Aorta (tissue), 5 donors: ENCODE measurements at regions not wholly inside any gene's neighbourhood (a gene's known extent, or its start where the extent isn't known, plus 50 kb on each side); places are given as distances from the start of the nearest gene placed in this dataset.

Experiments
- ATAC-seq: fragments of 200-7000 bp; cut with Tn5 transposase; one replicate; pipeline ENCODE4 v1.9.1; 2022; ENCODE audit warnings: moderate library complexity; ENCODE audit not compliant: low FRiP score
- DNase-seq, 2 donors: peaks; one replicate each; pipeline ENCODE4 v3.0.0-alpha.2; 2020
- H3K27ac ChIP-seq, 2 donors: one replicate each; pipeline ENCODE4 v1.5.1; 2013; ENCODE audit warnings: low read length in 2 of 2, mild to moderate bottlenecking in 2 of 2, moderate library complexity in 2 of 2, control low read depth in 1 of 2, inconsistent platforms in 1 of 2, low read depth in 1 of 2
- H3K27me3 ChIP-seq, 2 donors: one replicate each; pipeline ENCODE4 v1.6.1; 2013; ENCODE audit warnings: control low read depth in 1 of 2, low read length in 1 of 2, mild to moderate bottlenecking in 1 of 2, moderate library complexity in 1 of 2; ENCODE audit not compliant: insufficient read depth in 2 of 2, control insufficient read depth in 1 of 2
- H3K36me3 ChIP-seq, 2 donors: one replicate each; pipeline ENCODE4 v1.6.1; 2013; ENCODE audit warnings: control low read depth in 1 of 2, low read length in 1 of 2, mild to moderate bottlenecking in 1 of 2; ENCODE audit not compliant: insufficient read depth in 2 of 2, control insufficient read depth in 1 of 2
- H3K4me1 ChIP-seq, 2 donors: one replicate each; pipeline ENCODE4 v1.6.1; 2013; ENCODE audit warnings: low read length in 2 of 2, control low read depth in 1 of 2, mild to moderate bottlenecking in 1 of 2, moderate library complexity in 1 of 2; ENCODE audit not compliant: insufficient read depth in 2 of 2, control insufficient read depth in 1 of 2
- H3K4me3 ChIP-seq, 2 donors: one replicate each; pipeline ENCODE4 v1.5.1; 2013; ENCODE audit warnings: low read length in 2 of 2, control low read depth in 1 of 2, mild to moderate bottlenecking in 1 of 2
- H3K9me3 ChIP-seq: one replicate; pipeline ENCODE4 v1.6.1; 2013; ENCODE audit warnings: mild to moderate bottlenecking, low read length; ENCODE audit not compliant: control insufficient read depth
- WGBS, 2 donors: extraction: QIAGEN DNeasy Blood & Tissue Kit; methylation state at CpG; one replicate each; pipeline ENCODE4 v1.1.7; 2013; 5-methylcytosine and 5-hydroxymethylcytosine counted together
- intact Hi-C, 2 donors: fragments of 100-400 bp; cut with DNase I; formaldehyde crosslinking; loops; one replicate each; pipeline versions ENCODE4 v1.14.2 to v1.15.0; 2022
- donor health status: healthy with polysubstance abuse.
- donor health status: Bipolar disorder and iron deficiency.
- donor health status: DM: no; HTN: no; CAD: no.
- donor health status: DM: no; HTN: no; CAD: no.
- donor health status: DM: yes; HTN: yes; CAD: no.

DNA sequence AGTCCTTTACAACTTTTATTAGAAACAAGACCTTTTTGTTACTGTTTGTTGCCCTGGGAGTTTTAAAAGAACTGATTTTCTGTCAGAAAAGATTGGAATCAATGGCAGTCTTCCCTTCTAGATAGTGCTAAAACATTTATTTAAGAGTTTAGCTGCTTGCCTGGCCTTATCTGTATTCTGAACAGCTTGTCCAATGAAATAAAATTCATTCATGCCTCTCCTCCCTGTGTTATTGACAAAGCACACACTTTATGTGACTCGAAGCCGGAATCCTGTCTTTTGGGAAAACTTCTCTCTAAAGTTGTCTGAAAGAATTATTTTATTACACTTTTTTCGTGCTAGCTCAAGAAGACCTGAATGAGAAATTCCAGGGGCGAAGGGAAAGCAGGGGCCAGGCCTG, 992.5 kb downstream of the TYW1 start:
- Histone ChIP-seq H3K4me3 (no peak overlapping the region), H3K9me3 (no peaks in the 10 kb centered on the region), H3K27me3 (no peaks in the 10 kb centered on the region), H3K4me1 (no peaks in the 10 kb centered on the region), H3K36me3 (no peaks in the 10 kb centered on the region), H3K27ac (no peak overlapping the region)
- ATAC-seq (no peak), DNase-seq (no peak)
- WGBS, 2 donors: 35 to 43% methylated on average over 4 of the region's 4 CpGs
- intact Hi-C loops: no loop called here

DNA sequence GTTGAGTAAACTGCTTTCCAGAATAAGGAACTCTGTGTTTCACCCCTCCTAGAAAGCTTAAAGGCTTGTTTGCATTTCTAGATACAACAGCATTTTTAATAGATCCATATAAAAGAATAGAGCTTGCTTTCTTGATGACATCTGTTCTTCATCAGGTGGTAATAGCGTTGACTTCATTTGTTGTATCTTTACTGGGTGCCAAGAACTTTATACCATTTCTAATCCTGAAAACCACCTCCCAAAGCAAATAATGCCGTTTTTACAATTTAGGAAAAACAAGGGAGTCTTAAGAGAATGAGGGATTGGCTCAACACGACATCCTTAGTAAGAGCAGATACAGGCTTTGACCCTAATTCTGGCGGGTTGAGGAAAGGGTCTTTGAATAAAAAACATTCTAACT, 993.4 kb downstream of the TYW1 start:
- Histone ChIP-seq H3K9me3 (no peaks in the 10 kb centered on the region), H3K36me3 (no peaks in the 10 kb centered on the region), H3K27ac (no peak overlapping the region), H3K27me3 (no peaks in the 10 kb centered on the region), H3K4me1 (no peaks in the 10 kb centered on the region), H3K4me3 (no peak overlapping the region)
- intact Hi-C loops: no loop called here
- DNase-seq: no peak
- no peak for ATAC-seq
- WGBS, 2 donors: 42% methylated on average over 4 of the region's 4 CpGs

DNA sequence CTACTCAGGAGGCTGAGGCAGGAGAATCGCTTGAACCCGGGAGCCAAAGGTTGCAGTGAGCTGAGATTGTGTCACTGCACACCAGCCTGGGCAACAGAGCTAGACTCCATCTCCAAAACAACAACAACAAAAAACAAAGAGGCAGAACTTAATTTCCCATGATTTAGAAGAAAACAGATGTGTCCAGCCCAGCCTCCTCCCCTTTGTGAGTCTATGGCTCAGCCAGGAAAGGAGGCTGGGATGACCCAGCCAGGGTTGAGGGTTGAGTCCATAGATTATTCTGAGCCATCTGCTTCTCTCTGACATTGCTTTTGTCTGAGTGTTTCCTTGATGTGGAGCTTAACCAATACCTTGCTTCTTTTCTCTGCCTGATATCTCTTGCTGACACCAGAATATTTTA, 994.1 kb downstream of the TYW1 start:
- H3K36me3 ChIP-seq: no peaks in the 10 kb centered on the region
- H3K9me3 ChIP-seq: no peaks in the 10 kb centered on the region
- H3K27me3 ChIP-seq: no peaks in the 10 kb centered on the region
- WGBS, 2 donors: 85 to 91% methylated on average over 2 of the region's 2 CpGs
- intact Hi-C loops: no loop called here
- no peak overlapping the region for H3K27ac ChIP-seq
- H3K4me1 ChIP-seq: no peaks in the 10 kb centered on the region
- no peak overlapping the region for H3K4me3 ChIP-seq
- no peak for DNase-seq
- no peak for ATAC-seq

DNA sequence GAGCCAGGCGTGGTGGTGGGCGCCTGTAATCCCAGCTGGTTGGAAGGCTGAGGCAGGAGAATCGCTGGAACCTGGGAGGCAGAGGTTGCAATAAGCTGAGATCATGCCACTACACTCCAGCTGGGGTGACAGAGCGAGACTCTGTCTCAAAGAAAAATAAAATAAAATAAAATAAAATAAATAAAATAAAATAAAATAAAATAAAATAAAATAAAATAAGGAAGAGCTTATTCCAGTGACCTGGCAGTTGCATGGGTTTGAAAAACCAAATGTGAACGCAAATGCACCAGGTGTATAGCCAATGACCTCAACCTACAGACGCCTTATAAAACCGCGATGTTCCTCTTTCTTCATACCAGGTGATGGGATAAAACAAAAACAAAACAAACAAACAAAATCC, 995.7 kb downstream of the TYW1 start:
- H3K9me3 ChIP-seq: no peaks in the 10 kb centered on the region
- H3K27ac ChIP-seq: no peak overlapping the region
- H3K36me3 ChIP-seq: no peaks in the 10 kb centered on the region
- no peaks in the 10 kb centered on the region for H3K27me3 ChIP-seq
- no peak for ATAC-seq
- H3K4me1 ChIP-seq: no peaks in the 10 kb centered on the region
- 81% methylated on average over 8 of the region's 8 CpGs for WGBS, 2 donors
- H3K4me3 ChIP-seq: no peak overlapping the region
- DNase-seq: no peak
- intact Hi-C loops: no loop called here

DNA sequence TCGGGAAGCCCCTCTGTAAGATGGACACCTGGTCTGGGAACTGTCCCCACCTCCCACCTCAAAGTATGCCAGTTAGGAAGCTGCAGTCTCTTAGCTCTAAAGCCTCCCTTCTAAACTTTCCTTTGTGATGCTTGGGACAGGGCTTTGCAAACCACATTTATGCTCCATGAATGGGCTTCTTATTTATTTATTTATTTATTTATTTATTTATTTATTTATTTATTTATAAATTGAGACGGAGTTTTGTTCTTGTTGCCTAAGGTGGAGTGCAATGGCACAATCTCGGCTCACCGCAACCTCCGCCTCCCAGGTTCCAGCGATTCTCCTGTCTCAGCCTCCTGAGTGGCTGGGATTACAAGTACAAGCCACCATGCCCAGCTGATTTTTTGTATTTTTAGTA, 1009.4 kb downstream of the TYW1 start:
- H3K4me1 ChIP-seq: no peaks in the 10 kb centered on the region
- no peaks in the 10 kb centered on the region for H3K27me3 ChIP-seq
- peaks cover 3% of the 10 kb centered on the region for H3K9me3 ChIP-seq
- H3K27ac ChIP-seq: no peak overlapping the region
- intact Hi-C loops: no loop called here
- no peak for DNase-seq
- 92 to 94% methylated on average over 6 of the region's 6 CpGs for WGBS, 2 donors
- no peaks in the 10 kb centered on the region for H3K36me3 ChIP-seq
- H3K4me3 ChIP-seq: no peak overlapping the region
- ATAC-seq: no peak

DNA sequence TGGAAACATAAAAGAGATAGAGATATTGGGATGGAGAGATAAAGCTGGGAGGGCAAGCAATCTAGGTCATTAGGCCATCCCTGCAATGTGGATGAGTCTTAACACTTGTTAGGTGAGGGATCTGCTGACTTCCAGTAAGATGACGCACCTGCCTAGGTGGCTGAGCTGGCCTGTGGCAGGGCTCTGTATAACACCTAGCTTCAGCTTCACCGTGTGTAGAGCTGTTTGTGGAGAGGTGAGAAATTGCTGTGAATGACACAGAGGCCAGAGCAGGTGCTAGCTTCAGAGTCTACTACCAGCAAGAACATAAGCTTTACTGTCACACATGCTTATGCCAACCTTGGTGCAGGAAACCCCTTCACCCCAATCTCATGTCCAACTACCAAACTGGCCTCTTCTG, 1010.0 kb downstream of the TYW1 start:
- Histone ChIP-seq H3K36me3 (no peaks in the 10 kb centered on the region), H3K4me1 (no peaks in the 10 kb centered on the region), H3K4me3 (no peak overlapping the region), H3K27ac (no peak overlapping the region), H3K9me3 (peaks cover 3% of the 10 kb centered on the region), H3K27me3 (no peaks in the 10 kb centered on the region)
- intact Hi-C loops: no loop called here
- DNase-seq: no peak
- no peak for ATAC-seq
- 70 to 75% methylated on average over 2 of the region's 2 CpGs for WGBS, 2 donors

DNA sequence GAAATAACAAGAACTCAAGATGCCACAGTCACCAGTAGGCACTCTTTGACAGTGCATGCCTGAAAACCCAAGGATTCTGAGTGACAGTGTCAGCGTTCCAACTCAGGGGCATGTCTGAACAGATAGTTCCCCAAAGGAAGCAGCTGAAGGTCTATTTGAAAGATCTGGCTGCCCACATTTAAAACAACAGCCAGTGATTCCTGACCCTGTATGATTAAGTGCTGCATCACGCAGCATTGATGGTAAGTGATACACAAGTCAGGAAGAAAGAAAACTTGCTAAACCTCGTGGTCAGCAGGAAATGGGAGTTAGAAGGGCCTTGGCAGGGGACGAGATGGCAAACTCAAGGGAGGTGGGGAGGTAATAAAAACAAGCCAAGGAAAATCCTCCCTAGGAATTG, 1013.1 kb downstream of the TYW1 start:
- Histone ChIP-seq H3K4me3 (no peak overlapping the region), H3K4me1 (no peaks in the 10 kb centered on the region), H3K27me3 (no peaks in the 10 kb centered on the region), H3K36me3 (no peaks in the 10 kb centered on the region), H3K9me3 (peaks cover 3% of the 10 kb centered on the region), H3K27ac (no peak overlapping the region)
- 28 to 31% methylated on average over 4 of the region's 4 CpGs for WGBS, 2 donors
- intact Hi-C loops: no loop called here
- ATAC-seq (no peak), DNase-seq (no peak)

DNA sequence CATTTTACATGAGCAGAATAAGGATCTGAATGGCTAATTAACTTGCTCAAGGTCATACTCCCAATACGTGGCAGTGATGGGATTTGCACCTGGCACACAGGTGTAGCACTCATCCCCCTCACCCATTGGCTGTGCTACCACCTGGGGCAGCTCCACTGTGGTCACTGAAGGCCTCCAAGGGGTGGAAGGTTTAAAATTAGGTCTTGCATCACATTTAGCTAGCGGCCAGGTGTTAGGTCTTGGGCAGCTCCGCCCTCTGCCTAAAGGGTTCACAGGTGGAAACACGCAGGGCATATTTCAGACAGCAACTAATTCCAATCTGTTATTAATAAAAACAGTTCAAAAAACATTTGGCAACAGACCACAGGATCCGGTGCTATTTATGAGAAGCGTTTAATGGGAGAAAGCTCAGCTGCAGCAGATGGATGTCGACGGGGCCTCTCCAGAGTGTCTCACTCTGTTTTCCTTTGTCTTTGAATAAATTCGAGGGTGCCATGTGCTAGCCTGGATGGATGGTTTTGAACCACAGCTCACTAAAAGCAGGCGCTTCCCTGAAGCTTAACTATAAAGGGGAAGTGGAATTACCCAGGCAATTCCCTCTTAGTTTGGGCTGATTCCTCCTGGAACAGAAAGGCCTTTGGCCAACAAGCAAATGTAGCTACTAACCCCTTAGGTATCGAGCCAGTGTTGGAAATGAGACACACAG, 1017.6 kb downstream of the TYW1 start:
- ATAC-seq: no peak
- intact Hi-C loops: no loop called here
- no peak overlapping the region for H3K4me3 ChIP-seq

DNA sequence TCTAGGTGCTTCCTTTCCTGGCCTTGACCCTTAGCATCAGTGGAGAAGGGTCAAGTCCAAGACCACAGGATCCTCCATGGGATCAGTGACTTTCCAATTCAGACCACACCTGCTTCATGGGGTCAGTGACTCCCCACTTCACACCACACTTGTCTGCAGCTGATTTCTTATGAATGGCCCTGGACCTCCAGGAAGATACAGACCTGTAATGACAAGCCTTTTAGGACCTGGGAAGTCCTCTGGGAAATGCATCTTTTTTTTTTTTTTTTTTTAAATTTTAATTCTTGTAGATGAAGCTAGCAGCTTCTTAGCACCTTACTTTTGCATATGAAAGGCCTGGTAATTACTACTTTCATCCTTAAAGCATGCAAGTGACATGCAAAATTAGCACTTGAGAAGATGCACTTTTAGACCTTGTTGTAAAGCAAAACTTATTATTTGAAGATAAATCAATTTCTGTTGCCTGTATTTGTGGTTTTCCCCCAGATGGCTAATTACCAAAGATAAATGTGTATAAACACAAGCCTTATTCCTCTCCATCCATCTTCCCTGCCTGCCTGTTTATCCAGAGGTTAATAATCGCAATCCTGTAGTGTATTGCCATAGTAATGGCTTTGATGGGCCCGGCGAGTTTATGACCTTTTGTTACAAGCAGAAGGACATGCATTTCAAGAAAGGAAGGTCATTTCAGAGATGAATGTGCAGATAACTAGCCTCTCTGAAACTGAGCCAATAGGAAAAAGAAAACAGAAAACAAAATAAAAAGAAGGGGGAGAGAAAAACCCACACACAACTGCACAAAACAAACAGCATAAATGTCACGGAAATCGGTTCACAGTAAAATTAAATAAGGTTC, 1018.7 kb downstream of the TYW1 start:
- Histone ChIP-seq H3K36me3 (no peaks in the 10 kb centered on the region), H3K4me3 (no peak overlapping the region), H3K4me1 (no peaks in the 10 kb centered on the region), H3K27me3 (no peaks in the 10 kb centered on the region), H3K27ac (no peak overlapping the region), H3K9me3 (peaks cover 2% of the 10 kb centered on the region)
- 15 to 24% methylated on average over 5 of the region's 5 CpGs for WGBS, 2 donors
- intact Hi-C loops: no loop called here
- no peak for ATAC-seq
- no peak for DNase-seq

More for the DNA sequence above, 1017.6 kb downstream of the TYW1 start:
- WGBS, 2 donors: 36 to 46% methylated on average over 11 of the region's 11 CpGs
- Histone ChIP-seq H3K4me1 (no peaks in the 10 kb centered on the region), H3K36me3 (no peaks in the 10 kb centered on the region), H3K27ac (no peak overlapping the region), H3K27me3 (no peaks in the 10 kb centered on the region), H3K9me3 (peaks cover 2% of the 10 kb centered on the region)
- DNase-seq: no peak
